Smooth muscle cell (in vitro differentiated cells): ENCODE measurements at regions not wholly inside any gene's neighbourhood (a gene's known extent, or its start where the extent isn't known, plus 50 kb on each side); places are given as distances from the start of the nearest gene placed in this dataset.

Source experiments
- DNase-seq: peaks from one replicate; lab custom pipeline; 2025; ENCODE audit not compliant: unreplicated experiment; lab: John Stamatoyannopoulos, UW
- H2AFZ ChIP-seq: fragments of 200-600 bp; sonication (generic); 2 replicates; pipeline ENCODE4 v1.6.0; 2016; ENCODE audit warnings: antibody characterized with exemption, low read depth, mild to moderate bottlenecking
- H3F3A ChIP-seq: fragments of 200-600 bp; sonication (generic); 2 replicates; pipeline ENCODE4 v1.6.0; 2017; ENCODE audit warnings: antibody characterized with exemption, low read depth
- H3K27ac ChIP-seq: fragments of 200-600 bp; sonication (generic); 2 replicates; pipeline ENCODE4 v1.5.1; 2016; ENCODE audit warnings: low read depth, mild to moderate bottlenecking
- H3K27me3 ChIP-seq: fragments of 200-600 bp; sonication (generic); 2 replicates; pipeline ENCODE4 v1.6.1; 2016; ENCODE audit warnings: low read depth, mild to moderate bottlenecking
- H3K36me3 ChIP-seq: fragments of 200-600 bp; sonication (generic); 2 replicates; pipeline ENCODE4 v1.5.1; 2016; ENCODE audit warnings: low read depth
- H3K4me1 ChIP-seq: fragments of 200-600 bp; sonication (generic); 2 replicates; pipeline ENCODE4 v1.5.1; 2016; ENCODE audit warnings: low read depth
- H3K4me2 ChIP-seq: fragments of 200-600 bp; sonication (generic); 2 replicates; pipeline ENCODE4 v1.6.0; 2016; ENCODE audit warnings: mild to moderate bottlenecking
- H3K4me3 ChIP-seq: fragments of 200-600 bp; sonication (generic); 2 replicates; pipeline ENCODE4 v1.5.1; 2016; ENCODE audit warnings: mild to moderate bottlenecking
- H3K79me2 ChIP-seq: fragments of 200-600 bp; sonication (generic); 2 replicates; pipeline ENCODE4 v1.6.0; 2016; ENCODE audit warnings: low read depth, mild to moderate bottlenecking
- H3K9ac ChIP-seq: fragments of 200-600 bp; sonication (generic); 2 replicates; pipeline ENCODE4 v1.6.0; 2016; ENCODE audit warnings: low read depth
- H3K9me3 ChIP-seq: fragments of 200-600 bp; sonication (generic); replicated peaks from 2 replicates; pipeline ENCODE4 v1.5.1; 2016; ENCODE audit warnings: low read depth
- H4K20me1 ChIP-seq: fragments of 200-600 bp; sonication (generic); 2 replicates; pipeline ENCODE4 v1.6.0; 2016; ENCODE audit warnings: low read depth
- CTCF ChIP-seq: fragments of 200-600 bp; sonication (generic); IDR thresholded peaks from 2 replicates; pipeline ENCODE4 v1.5.1; 2017; ENCODE audit warnings: borderline replicate concordance, mild to moderate bottlenecking, antibody characterized with exemption; ENCODE audit not compliant: insufficient read depth, poor library complexity, severe bottlenecking
- WGBS: methylation state at CpG from one replicate; pipeline ENCODE4 v1.1.7; 2016; ENCODE audit warnings: low lambda C conversion rate; 5-methylcytosine and 5-hydroxymethylcytosine counted together

GRCh38 chr14:104403421-104404220 lies 175.9 kb upstream of the C14orf180 start:
- H2AFZ ChIP-seq: no peak overlapping the region
- no peaks in the 10 kb centered on the region for H4K20me1 ChIP-seq
- no peaks in the 10 kb centered on the region for H3F3A ChIP-seq
- no peak overlapping the region for H3K27ac ChIP-seq
- TF ChIP-seq CTCF: no peak
- no peaks in the 10 kb centered on the region for H3K27me3 ChIP-seq
- H3K36me3 ChIP-seq: no peaks in the 10 kb centered on the region
- H3K79me2 ChIP-seq: no peaks in the 10 kb centered on the region
- H3K9me3 ChIP-seq: no peaks in the 10 kb centered on the region
- H3K4me3 ChIP-seq: no peak overlapping the region
- H3K4me2 ChIP-seq: no peak overlapping the region
- DNase-seq: no peak
- no peaks in the 10 kb centered on the region for H3K4me1 ChIP-seq
- H3K9ac ChIP-seq: no peak overlapping the region
- WGBS: 90% methylated on average over 11 of the region's 11 CpGs

- H3F3A ChIP-seq: no peaks in the 10 kb centered on the region
- H3K4me1 ChIP-seq: no peaks in the 10 kb centered on the region
- no peak overlapping the region for H3K4me2 ChIP-seq
- no peak overlapping the region for H3K27ac ChIP-seq
- H3K4me3 ChIP-seq: no peak overlapping the region
- no peak for DNase-seq
- no peak overlapping the region for H2AFZ ChIP-seq
- WGBS: 90% methylated on average over 7 of the region's 7 CpGs
- H3K27me3 ChIP-seq: no peaks in the 10 kb centered on the region
- no peak overlapping the region for H3K9ac ChIP-seq
- no peaks in the 10 kb centered on the region for H4K20me1 ChIP-seq
- no peaks in the 10 kb centered on the region for H3K79me2 ChIP-seq
- no peaks in the 10 kb centered on the region for H3K36me3 ChIP-seq
- no peak for TF ChIP-seq CTCF
- H3K9me3 ChIP-seq: no peaks in the 10 kb centered on the region
Observed at GRCh38 chr14:104404922-104405321, 174.6 kb upstream of the C14orf180 start.

GRCh38 chr14:104405360-104406226 lies 174.0 kb upstream of the C14orf180 start:
- 91% methylated on average over 9 of the region's 9 CpGs for WGBS
- DNase-seq: no peak

More at GRCh38 chr14:104405360-104406226, 174.0 kb upstream of the C14orf180 start:
- no peaks in the 10 kb centered on the region for H3K79me2 ChIP-seq
- H4K20me1 ChIP-seq: no peaks in the 10 kb centered on the region
- no peak for TF ChIP-seq CTCF
- no peak overlapping the region for H2AFZ ChIP-seq
- H3K27me3 ChIP-seq: no peaks in the 10 kb centered on the region
- no peak overlapping the region for H3K9ac ChIP-seq
- no peaks in the 10 kb centered on the region for H3K9me3 ChIP-seq
- no peak overlapping the region for H3K27ac ChIP-seq
- H3K4me2 ChIP-seq: no peak overlapping the region
- H3K36me3 ChIP-seq: no peaks in the 10 kb centered on the region
- no peak overlapping the region for H3K4me3 ChIP-seq
- H3K4me1 ChIP-seq: no peaks in the 10 kb centered on the region
- no peaks in the 10 kb centered on the region for H3F3A ChIP-seq
